Islet of Langerhans (tissue), 1 donor: ENCODE measurements at regions not wholly inside any gene's neighbourhood (a gene's known extent, or its start where the extent isn't known, plus 50 kb on each side); places are given as distances from the start of the nearest gene placed in this dataset.
"Not testable (repeated sequence)": the region's sequence is repeated elsewhere in the genome, so short reads cannot be mapped to it uniquely, and the experiment has no call there.

Experiments
- FAIRE-seq: peaks from one replicate; lab custom pipeline; 2011; peaks lifted over from hg19 to GRCh38; lab: Jason Lieb, UNC

DNA sequence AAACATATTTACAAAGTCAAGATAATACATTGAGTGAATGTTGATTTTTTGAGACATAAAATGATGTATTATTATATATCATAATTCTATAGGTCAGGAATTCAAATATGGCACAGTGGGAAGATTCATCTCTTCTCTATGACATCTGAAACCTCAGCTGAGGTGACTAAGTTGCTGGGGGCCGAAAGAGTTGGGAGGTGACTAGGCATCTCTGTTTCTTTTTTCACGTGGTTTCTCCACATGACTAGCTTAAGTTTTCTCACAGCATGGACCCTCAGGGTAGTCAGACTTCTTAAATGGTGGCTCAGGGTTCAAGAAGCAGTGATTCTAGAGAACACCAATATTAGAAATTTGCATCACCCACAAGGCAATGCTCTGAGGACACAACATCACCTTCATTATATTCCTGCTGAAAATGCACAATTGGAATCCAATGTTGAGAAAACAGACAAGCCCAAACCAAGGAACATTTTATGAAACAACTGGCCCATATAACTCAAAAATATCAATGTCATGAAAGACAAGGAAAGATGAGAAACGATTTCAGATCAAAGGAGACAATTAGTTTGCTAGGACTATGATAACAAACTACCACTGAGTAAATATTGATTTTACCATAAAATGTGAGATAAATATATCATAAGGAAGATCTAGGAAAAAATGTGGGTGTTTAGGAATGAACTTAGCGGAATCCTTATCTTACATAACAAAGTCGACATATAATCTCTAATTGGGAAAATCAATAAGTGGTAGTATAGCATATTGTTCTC, 273.3 kb upstream of the IRAK1BP1 start:
- no peak for FAIRE-seq

DNA sequence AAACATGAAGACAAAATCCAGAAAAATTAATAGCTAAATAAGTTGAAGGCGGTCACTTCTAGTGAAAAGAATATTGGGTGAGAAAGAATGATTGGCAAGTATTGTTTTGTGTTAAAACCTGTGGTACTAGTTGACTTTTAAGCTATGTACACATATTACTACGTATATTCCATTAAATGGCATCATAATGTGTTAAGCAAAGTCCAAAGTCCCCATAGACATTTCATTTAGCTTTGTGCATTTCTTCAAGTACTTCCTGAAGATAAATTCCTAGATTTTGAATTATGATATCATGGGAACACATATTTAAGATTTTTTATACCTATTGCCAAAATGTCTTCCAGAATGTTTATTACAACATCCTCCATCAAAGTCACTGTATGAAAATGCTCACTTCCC, 272.7 kb upstream of the IRAK1BP1 start:
- no peak for FAIRE-seq

DNA sequence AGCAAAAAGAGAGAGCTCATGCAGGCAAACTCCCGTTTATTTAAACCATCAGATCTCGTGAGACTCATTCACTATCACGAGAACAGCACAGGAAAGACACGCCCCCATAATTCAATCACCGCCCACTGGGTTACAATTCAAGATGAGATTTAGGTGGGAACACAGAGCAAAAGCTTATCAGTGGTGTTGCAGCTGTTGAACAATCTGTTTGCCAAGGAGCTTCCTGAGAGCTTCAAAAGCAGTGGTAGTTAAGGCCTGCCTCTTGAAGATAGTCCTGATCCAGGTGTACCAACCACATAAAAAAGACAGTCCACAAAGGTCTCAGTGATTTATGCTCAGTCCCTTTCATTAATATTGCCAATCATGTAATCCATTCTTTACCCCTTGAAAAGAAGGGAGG, 269.4 kb upstream of the IRAK1BP1 start:
- FAIRE-seq, result no peak

DNA sequence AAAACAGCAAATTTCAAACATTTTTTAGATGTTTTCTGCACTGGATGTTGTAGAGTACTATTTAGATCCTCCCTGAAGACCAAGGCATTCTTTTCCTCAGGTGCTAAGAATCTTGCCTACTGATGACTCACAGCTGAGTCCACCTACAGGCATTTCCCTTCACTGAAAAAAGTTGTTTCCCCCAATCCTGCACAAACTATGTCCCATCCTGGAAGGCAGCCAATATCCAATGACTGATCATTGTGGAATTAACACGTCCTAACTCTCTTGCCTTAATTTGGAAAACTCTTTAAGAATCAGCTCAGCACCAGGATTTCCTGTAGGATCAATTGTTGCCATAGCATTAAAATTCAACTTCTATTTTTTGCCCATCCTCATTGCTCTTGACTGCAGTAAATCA, 268.4 kb upstream of the IRAK1BP1 start:
- no peak for FAIRE-seq

DNA sequence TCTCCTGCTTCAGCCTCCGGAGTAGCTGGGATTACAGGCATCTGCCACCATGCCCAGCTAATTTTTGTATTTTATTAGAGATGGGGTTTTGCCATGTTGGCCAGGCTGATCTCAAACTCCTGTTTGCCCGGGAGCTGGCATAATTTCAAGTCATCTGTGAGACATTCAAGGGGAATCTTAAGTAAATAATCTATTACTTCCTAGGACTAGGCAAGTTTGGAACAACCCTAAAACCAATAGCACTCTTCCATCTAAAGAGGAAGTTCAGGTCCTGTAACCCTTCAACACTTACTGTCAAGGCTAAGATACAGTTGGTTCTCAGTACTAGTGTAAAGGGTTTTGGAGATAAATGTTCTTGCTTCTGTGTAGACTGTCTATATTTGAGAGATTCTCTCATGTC, 267.8 kb upstream of the IRAK1BP1 start:
- no peak for FAIRE-seq

DNA sequence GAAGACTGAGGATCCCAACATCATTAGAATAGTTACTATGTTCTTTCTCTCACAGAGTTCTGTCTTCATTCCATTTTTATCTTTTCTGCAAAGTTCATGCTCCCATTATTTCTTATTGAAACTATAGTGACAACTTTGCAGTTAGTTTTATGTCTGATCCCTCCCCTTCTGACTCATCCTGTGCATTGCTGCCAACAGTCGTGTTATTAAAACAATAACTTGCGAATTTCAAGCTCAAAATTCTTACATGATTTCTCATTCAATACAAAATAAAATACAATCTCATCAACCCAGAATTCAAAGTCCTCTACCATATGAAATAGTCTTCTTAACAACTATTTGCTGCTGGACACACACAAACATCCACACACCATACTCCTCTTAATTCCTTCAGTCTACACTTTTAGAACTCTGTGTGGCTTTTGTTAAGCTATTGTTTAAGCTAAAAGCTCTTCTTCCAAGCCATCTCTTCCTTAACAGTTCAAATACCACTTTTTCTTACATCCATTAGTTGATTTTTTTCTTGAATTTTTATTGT, 261.4 kb upstream of the IRAK1BP1 start:
- FAIRE-seq, result no peak

DNA sequence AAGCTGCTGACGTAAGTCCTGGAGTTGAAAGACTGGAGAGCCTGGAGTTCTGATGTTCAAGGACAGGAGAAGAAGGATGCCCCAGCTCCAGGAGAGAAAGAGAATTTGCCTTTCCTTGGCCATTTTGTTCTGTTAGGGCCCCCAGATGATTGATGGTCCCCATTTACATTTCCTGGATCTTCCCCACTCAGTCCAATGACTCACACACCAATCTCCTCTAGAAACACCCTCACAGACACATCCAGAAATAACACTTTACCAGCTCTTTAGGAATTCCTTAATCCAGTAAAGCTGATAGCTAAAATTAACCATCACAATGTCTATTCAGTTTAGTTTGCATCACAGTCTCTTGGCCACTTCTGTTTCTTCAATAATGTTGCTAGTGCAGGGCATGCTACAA, 260.2 kb upstream of the IRAK1BP1 start:
- no peak for FAIRE-seq

DNA sequence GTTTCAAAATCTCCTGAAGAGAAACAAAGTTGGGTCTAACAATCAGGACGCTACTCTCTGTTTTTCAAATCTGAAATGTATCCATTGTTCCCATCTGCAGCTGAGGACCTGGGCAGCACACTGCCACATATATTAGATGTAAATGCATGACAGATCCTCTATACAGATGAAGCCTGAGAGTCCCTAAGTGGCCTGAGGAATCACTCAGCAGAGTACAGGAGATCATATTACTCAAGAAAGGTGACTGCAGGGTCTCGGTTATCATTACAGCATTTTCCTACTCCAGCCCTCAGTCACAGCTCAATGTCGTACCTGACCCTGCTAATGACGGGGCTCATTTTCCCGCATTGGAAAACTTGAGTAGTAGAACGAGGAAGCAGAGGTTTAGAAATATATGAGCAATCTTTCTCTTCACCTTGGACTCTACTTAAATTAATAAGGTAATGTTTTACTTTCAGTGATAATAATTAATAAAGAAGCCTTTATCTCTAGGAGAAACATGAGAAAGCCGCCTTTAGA, 256.2 kb upstream of the IRAK1BP1 start:
- FAIRE-seq, result no peak

DNA sequence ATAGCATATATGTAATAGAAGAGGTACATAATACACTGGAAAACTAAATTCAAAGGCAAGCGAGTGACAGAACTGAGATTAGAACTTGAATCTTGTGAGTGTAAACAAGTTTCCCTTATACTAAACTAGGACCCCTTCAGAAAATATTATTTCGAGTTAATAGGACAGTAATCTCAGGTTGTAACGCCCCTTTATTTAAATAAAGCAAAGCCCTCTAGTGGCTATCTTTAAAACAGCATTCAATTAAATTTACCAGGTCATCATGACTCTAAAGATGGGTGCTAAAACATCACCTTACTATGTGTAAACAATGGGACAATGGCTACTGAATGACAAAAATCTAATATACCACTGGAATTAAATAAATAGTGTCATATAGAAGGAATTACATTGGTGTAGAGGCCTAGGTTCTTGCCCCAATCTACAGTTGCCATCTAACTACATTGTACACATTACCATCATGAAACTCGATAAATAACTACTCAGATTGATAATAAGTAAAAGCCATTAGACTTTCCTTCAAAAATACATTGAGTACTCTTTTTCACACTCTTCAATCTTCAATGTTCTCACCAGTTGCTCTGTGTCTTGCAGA, 255.4 kb upstream of the IRAK1BP1 start:
- peak; percentile 62 for FAIRE-seq

DNA sequence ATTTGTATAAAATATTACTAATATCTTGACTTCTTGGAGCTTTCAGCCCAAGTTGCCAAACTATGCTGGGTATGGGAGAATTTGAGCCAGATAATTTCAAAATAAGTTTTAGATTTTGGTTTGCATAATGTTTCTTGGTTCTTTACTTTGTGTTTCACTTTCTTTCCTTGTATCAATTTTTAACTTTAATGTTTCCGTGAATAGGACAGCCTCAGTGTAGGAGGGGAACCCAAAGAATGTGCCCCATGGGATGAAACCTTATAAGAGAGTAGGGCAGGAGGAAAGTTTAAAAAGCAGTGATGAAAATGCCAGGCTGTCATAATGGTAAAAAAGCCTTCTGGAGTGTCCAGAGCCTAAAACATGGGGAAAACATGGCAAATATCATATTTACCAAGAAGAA, 252.4 kb upstream of the IRAK1BP1 start:
- FAIRE-seq, result no peak

DNA sequence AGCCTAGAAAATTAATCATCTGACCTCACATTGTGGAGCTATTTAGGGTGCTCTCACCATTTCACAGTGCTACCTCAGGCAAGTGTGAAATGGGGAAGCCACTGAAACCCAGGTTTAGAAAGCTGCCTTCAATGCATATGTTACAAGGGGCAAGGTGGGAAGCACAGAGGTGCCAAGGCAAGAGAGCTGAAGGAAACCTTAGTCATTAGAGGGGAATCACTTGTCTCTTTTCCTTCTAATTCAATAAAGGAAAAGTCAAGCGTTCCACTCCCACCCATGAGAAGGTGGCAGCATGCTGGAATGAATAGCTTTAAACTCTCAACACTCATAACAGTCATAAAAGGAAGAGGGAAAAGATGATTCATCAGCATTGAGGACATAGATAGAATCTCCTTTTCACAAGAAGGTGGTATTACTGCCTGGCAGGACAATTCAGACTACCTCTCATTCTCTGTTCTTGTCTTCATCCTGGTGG, 251.9 kb upstream of the IRAK1BP1 start:
- no peak for FAIRE-seq

DNA sequence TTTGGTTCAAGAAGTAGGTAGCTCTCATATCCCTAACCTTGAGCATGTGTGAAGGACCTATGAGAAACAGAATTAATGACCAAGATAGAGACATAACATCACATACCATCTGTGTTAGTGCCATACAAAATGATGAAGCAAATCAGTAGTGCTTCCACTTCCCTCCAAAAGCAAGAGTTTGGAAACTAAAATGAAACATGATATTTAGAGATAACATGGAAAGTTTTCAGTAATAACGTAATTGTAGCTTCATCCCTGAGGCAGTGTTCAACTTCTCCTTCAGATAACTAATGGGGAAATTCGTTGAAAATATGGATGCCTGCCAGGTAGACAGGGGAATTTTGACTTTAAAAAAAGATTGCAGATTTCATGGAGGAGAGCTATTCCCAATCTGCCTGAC, 248.4 kb upstream of the IRAK1BP1 start:
- FAIRE-seq, result no peak

DNA sequence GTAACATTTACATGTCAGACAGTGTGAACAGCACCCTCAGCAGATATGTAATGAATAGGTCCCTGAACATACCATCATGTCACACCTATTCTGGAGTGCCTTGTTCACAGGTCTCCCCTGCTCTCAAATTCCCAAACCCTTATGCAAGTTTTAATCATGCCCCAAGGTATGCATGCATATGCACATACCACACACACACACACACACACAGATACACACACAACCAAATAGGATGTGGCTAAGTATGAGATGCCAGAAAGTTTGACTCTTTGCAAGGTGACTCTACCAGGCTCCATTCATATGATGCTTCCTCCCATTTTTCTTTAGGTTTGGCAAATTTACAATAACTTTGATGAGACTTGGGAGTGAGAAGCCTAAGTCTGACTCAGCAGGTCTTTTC, 243.8 kb upstream of the IRAK1BP1 start:
- no peak for FAIRE-seq

DNA sequence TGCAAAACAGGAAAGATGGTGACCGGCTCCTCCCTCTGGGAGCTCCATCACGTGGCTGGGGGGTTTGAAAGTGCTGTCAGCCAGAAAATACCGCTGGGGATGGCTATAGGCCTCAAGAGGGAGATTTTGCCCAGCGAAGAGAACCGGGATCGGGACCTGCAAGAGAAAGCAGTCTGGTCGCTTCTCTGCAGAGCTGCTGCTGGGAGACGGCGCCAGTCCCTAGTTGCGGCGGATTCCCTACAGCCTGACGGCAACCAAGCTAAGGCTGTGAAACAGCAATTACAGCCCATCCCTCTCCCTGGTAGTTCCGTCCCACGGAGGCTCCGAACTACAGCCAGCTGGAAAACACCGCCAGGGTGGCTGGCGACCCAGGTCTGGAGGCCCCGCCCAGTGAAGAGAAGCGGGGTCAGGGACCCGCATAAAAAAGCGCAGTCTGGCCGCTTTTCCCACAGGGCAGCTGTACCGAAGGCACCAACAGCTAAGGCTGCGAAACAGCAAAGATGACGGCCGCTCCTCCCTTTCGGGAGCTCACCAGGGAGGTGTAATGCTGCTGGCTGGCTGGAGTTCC, 238.1 kb upstream of the IRAK1BP1 start:
- no peak for FAIRE-seq

DNA sequence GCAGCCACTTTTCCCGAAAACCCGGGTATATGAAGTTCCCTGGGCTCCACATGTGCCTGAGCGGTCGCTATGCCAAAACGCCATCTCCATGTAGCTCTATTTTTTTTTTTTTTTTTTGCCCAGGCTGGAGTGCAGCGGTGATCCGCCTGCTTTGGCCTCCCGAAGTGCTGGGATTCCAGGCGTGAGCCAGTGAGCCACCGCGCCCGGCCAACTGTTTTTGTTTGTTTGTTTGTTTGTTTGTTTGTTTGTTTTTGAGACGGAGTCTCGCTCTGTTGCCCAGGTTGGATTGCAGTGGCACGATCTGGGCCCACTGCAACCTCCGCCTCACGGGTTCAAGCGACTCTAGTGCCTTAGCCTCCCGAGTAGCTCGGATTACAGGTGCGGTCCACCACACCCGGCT, 237.5 kb upstream of the IRAK1BP1 start:
- no peak for FAIRE-seq

DNA sequence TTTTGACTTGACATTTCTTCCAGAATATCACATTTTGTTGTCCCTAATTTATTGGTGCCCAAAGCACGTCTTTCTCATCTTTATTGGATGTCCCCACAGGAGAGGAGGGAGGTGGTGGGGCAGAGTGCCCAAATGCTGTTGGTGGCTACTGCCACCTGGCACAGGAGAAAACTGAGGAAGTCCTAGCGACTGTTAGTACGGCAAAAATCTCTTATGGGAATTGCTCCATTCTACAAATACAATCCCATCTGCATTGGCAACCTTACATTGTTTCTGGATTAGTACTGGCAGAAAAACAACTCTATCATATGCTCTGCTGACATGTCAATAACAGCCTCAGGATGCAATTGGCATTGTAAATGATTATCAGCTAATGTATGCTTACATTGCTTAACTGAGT, 235.4 kb upstream of the IRAK1BP1 start:
- FAIRE-seq, result no peak

DNA sequence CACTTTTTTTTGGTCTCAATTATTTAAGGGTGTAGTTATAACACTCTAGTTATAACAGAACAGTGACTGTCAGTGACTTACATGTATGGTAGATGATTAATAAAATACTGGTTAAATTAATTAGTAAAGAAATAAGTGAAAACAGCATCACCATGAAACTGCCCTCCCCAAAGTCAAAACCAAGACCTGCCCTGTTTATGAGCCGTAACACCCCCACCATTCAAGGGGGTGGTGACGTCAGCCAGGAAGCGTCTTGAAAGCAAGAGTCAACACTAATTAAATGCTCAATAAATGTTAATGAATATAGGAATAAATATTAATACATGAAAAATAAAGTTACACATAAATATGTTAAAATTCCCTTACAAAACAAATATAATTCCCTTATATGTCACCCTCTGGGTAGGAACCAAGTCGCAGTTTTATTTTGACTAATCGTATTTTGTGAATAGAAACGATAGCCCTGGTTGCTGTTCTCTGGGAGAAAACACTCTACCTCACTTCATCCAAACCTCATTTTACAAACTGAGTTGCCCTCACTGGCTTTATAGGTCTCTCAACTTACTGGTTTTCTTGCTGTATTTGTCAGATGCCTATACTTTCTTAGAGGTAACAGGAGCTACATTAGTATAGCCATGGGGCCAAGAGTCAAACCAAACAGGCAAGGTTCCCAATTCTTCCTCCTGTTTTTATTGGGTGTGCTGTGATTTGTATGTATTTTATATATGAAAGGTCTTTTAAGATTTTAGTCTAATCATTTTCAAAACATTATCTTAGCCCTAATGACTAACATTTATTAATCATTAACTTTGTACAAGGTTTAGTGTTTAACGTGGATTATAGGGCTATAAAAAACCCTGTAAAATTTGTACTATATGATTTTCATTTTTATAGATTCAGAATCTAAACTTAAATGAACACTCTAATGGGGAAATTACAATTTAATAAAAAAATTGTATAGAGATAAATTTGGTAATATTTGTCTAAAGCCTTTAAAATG, 227.9 kb upstream of the IRAK1BP1 start:
- no peak for FAIRE-seq

DNA sequence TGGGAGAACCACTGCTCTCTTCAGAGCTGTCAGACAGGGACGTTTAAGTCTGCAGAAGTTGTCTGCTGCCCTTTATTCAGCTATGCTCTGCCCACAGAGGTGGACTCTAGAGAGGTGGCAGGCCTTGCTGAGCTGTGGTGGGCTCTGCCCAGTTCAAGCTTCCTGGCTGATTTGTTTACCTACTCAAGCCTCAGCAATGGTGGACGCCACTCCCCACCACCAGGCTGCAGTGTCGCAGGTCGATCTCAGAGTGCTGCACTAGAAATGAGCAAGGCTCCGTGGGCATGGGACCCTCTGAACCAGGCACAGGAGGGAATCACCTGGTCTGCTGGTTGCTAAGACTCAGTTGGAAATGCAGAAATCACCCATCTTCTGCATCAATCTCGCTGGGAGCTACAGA, 223.4 kb upstream of the IRAK1BP1 start:
- FAIRE-seq, result not testable (repeated sequence)

DNA sequence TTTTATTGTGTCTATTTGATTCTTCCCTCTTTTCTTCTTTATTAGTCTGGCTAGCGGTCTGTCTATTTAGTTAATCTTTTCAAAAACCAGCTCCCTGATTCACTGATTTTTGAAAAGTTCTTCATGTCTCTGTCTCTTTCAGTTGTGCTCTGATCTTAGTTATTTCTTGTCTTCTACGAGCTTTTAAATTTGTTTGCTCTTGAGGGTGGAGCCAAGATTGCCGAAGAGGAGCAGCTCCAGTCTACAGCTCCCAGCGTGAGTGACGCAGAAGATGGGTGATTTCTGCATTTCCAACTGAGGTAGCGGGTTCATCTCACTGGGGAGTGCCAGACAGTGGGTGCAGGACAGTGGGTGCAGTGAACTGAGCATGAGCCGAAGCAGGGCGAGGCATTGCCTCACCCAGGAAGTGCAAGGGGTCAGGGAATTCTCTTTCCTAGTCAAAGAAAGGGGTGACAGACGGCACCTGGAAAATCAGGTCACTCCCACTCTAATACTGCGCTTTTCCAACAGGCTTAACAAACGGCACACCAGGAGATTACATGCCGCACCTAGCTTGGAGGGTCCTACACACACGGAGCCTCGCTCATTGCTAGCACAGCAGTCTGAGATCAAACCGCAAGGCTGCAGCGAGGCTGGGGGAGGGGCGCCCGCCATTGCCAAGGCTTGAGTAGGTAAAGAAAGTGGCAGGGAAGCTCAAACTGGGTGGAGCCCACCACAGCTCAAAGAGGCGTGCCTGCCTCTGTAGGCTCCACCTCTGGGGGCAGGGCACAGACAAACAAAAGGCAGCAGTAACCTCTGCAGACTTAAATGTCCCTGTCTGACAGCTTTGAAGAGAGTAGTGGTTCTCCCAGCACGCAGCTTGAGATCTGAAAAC, 220.6 kb upstream of the IRAK1BP1 start:
- not testable (repeated sequence) for FAIRE-seq

DNA sequence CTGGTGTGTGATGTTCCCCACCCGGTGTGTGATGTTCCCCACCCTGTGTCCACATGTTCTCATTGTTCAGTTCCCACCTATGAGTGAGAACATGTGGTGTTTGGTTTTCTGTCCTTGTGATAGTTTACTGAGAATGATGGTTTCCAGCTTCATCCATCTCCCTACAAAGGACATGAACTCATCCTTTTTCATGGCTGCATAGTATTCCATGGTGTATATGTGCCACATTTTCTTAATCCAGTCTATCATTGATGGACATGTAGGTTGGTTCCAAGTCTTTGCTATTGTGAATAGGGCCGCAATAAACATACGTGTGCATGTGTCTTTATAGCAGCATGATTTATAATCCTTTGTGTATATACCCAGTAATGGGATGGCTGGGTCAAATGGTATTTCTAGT, 201.5 kb upstream of the IRAK1BP1 start:
- FAIRE-seq, result not testable (repeated sequence)

DNA sequence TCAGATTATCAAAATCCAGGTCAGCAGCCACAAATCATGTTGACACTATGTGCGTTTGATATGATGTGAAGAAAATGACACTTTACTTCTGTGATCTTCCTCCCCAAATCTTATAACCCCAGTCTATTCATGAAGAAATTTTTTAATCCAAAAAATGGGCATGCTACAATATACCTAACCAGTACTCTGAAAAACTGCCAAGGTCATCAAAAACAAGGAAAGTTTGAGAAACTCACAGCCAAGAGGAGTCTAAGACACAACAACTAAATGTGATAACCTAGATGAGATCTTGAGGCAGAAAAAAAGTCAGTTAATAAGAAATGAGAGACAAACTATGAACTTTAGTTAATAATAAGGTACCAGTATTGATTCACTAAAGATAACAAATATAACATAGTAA, 200.6 kb upstream of the IRAK1BP1 start:
- no peak for FAIRE-seq
